ENCODE measurements at regions not wholly inside any gene's neighbourhood (a gene's known extent, or its start where the extent isn't known, plus 50 kb on each side); places are given as distances from the start of the nearest gene placed in this dataset.

- TF ChIP-seq CTCF (IDR thresholded peaks at IDR 0.05), result no peak
- no peak for DNase-seq
- no peaks in the 10 kb centered on the region for H3K27me3 ChIP-seq
- WGBS, 2 donors, result 76 to 82% methylated on average over 1 of the region's 1 CpG
- H3K9me3 ChIP-seq, result no peaks in the 10 kb centered on the region
- H3K4me3 ChIP-seq, result no peak overlapping the region
- intact Hi-C loops (cut with DNase I), result no loop called here
- H3K36me3 ChIP-seq, result no peaks in the 10 kb centered on the region
- no peak for FAIRE-seq
- no peak for ATAC-seq
- H3K4me1 ChIP-seq, result no peaks in the 10 kb centered on the region
- no peak overlapping the region for H3K27ac ChIP-seq
Observed at GRCh38 chr1:208895181-208895580, 651.0 kb upstream of the PLXNA2 start.

GRCh38 chr1:208895820-208896219 lies 651.6 kb upstream of the PLXNA2 start:
- ATAC-seq, result no peak
- no peak for FAIRE-seq
- H3K9me3 ChIP-seq, result no peaks in the 10 kb centered on the region

DNA sequence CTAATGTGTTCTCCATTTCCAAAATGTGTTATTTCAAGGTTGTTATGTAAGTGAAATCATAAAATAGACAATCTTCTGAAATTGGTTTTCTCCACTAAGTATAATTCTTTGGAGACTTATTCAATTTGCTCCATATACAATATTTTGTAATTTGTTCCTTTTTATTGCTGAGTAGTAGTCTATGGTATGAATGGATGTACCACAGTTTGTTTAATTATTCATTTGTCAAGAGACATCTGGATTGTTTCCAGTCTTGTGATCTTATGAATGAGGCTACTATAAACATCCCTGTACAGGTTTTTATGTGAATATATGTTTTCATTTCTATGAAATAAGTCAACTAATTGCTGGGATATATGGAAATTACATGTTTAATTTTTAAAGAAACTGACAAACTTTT lies 652.6 kb upstream of the PLXNA2 start:
- no peak for ATAC-seq
- Histone ChIP-seq H3K27me3 (no peaks in the 10 kb centered on the region), H3K36me3 (no peaks in the 10 kb centered on the region), H3K9me3 (no peaks in the 10 kb centered on the region), H3K4me3 (no peak overlapping the region), H3K27ac (no peak overlapping the region), H3K4me1 (no peaks in the 10 kb centered on the region)
- DNase-seq, result no peak
- FAIRE-seq, result no peak
- TF ChIP-seq CTCF (IDR thresholded peaks at IDR 0.05), result no peak
- intact Hi-C loops (cut with DNase I), result no loop called here

More at GRCh38 chr1:208895820-208896219, 651.6 kb upstream of the PLXNA2 start:
- Histone ChIP-seq H3K4me3 (no peak overlapping the region), H3K4me1 (no peaks in the 10 kb centered on the region), H3K27ac (no peak overlapping the region), H3K27me3 (no peaks in the 10 kb centered on the region), H3K36me3 (no peaks in the 10 kb centered on the region)
- DNase-seq, result no peak
- TF ChIP-seq CTCF (IDR thresholded peaks at IDR 0.05), result no peak
- intact Hi-C loops (cut with DNase I), result no loop called here
- WGBS, 2 donors, result 43 to 55% methylated on average over 1 of the region's 1 CpG

GRCh38 chr1:208899438-208899837 lies 655.3 kb upstream of the PLXNA2 start:
- no peak overlapping the region for H3K27ac ChIP-seq
- H3K27me3 ChIP-seq, result no peaks in the 10 kb centered on the region
- ATAC-seq (no peak), DNase-seq (no peak), FAIRE-seq (no peak)
- no peak for TF ChIP-seq CTCF (IDR thresholded peaks at IDR 0.05)
- no peaks in the 10 kb centered on the region for H3K36me3 ChIP-seq
- no peak overlapping the region for H3K4me3 ChIP-seq
- H3K9me3 ChIP-seq, result no peaks in the 10 kb centered on the region
- H3K4me1 ChIP-seq, result no peaks in the 10 kb centered on the region
- intact Hi-C loops (cut with DNase I), result no loop called here

GRCh38 chr1:208903251-208903905 lies 659.2 kb upstream of the PLXNA2 start:
- intact Hi-C loops (cut with DNase I), result no loop called here
- H3K4me1 ChIP-seq, result no peaks in the 10 kb centered on the region
- WGBS, 2 donors, result 73 to 86% methylated on average over 7 of the region's 7 CpGs
- H3K36me3 ChIP-seq, result no peaks in the 10 kb centered on the region
- no peak overlapping the region for H3K27ac ChIP-seq
- ATAC-seq, result no peak
- no peak for TF ChIP-seq CTCF (IDR thresholded peaks at IDR 0.05)
- no peak for DNase-seq
- H3K9me3 ChIP-seq, result no peaks in the 10 kb centered on the region
- no peak overlapping the region for H3K4me3 ChIP-seq
- no peaks in the 10 kb centered on the region for H3K27me3 ChIP-seq
- no peak for FAIRE-seq
